CD4-positive, alpha-beta T cell treated with Interferon alpha-2 for 1 hour (primary cell): ENCODE measurements at regions not wholly inside any gene's neighbourhood (a gene's known extent, or its start where the extent isn't known, plus 50 kb on each side); places are given as distances from the start of the nearest gene placed in this dataset.
"Not testable (repeated sequence)": the region's sequence is repeated elsewhere in the genome, so short reads cannot be mapped to it uniquely, and the experiment has no call there.

Experiments
- DNase-seq, 2 donors: peaks; one replicate each; pipeline ENCODE4 v3.0.0-alpha.2; 2020 to 2022

DNA sequence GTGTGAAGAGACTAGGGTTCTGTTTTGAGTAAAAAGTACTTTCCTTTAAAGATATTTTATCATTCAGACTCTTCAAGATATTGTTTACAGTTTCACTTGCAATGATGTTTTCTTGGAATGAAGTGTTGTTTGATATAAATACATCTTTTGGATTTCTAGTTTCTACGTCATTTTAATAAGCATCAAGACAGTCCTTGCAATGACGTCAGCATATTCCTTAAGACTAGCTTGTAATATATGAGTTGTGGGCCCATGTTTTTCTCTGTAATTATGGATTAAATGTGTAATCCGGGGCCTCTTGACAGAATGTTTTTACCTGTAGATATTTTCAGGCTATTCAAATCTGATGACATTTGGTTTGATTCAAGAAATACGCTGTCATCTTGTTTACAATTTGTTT lies 66.1 kb downstream of the RBMX2 start:
- no peak for DNase-seq

- no peak for DNase-seq
Measured at GRCh38 chrX:130468395-130468923, 66.7 kb downstream of the RBMX2 start.

DNA sequence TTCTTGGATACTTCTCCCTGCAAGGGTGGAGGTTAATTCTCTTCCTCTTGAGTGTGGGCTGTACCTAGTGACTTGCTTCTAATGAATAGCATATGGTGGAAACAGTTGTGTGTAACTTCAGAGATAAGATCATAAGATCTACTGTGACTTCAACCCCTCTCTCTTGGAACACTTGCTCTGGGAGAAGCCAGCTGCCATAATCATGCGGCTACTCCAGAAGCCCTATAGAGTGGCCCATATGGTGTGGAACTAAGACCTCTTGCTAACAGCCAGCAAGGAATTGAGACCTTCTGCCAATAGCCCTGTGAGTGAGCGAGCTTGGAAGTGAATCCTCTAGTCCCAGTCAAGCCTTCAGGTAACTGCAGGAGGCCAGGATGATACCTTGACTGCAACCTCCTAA lies 81.1 kb downstream of the RBMX2 start:
- no peak for DNase-seq

GRCh38 chrX:130485870-130486269 lies 84.1 kb downstream of the RBMX2 start:
- no peak for DNase-seq

DNA sequence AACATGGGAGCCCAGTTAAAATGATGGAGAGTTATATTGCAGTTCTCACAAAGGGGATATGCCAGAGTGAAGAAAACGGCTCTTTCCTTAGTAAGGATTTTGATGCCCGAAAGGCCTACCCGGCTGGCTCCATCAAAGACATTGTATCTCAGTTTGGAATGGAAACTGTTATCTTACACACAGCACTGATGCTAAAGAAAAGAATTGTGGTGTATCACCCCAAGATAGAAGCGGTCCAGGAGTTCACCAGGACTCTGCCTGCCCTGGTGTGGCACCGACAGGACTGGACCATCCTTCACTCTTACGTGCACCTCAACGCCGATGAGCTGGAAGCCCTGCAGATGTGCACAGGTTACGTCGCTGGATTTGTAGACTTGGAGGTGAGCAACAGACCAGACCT lies 93.7 kb downstream of the RBMX2 start:
- not testable (repeated sequence) for DNase-seq

DNA sequence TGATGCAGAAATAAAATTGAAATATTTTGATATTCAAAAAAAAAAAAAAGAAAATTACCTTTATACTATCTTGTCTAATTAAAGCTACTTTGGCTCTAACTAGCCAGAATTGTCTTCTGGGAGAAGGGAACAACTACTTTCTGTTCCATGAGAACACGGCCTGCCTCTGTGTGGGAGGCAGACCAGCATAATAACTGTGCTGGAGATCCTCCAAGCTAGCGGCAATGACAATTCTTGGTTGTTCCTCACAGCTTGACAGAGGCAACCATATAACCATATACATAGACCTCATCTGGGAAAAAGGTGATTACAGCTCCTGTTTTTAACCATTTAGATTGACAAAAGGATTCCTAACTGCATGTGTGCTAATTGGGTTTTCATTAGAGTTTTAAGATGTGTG lies 95.7 kb downstream of the RBMX2 start:
- no peak for DNase-seq

DNA sequence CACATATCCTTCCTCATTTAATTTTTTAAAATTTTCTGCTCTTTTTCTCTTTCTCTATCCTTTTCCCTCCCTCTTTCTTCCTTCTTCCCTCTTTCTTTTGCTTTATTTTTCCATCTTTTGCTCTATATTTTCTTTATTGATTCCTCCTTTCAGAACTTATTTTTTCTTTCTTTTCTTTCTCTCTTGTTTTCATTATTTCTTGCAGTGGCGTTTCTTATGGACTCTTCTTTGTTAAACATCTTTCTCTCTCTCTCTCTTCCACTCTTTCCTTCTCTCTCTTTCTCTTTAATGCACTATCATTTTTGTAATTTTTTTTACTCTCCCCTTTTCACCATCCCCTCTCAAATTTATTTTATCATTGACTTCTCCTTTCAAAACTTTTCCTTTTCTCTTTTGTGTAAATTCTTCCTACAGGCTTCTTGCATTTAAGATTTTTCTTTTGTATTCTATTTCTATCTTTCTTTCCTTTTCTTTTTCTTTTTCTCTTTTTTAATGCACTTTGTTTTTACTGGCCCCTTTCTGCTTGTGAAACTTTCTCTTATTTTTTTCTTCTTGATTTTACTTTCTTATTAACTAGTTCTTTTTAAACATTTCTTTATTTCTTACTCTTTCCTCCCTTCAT lies 97.0 kb downstream of the RBMX2 start:
- no peak for DNase-seq

DNA sequence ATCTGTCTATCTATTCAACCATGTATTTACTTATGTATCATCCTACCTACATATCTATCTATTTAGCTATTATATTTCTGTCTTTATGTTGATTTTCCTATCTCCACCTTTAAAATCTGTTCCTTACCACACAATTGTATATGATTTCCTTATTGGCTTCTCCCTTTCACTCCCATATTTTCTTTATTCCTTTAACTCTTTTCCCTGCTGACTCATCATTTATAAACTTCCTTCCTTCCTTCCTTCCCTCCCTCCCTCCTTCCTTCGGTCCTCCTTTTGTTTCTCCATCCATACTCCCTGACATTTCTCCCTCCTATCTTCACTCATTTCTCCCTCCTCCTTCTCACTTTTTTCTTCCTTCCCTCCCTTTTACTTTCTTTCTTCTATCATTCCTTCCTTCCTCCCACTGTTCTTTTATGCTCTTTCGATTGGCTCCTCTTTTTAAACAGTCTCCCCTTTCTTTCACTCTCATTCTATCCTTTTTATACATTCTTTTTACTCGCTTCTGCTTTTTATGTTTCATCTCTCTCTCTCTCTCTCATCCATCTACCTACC lies 100.3 kb downstream of the RBMX2 start:
- no peak for DNase-seq

DNA sequence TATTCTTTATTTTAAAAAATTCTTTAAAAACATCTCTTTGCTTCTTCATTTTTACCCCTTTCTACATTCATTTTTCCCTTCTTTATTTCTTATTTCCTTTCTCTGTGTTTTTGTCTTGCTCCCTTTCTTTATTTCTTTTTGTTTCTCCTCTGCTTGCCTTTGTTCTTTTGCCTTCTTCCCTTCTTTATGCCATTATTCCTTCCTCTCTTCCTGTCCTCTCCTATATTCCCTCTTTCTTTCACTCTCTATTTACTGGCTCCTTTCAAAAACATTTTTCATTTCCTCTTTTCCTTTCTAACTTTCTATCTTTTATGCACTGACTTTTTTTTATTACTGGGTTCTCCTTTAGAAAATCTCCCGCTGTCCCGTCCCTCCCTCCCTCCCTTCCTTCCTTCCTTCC lies 102.2 kb downstream of the RBMX2 start:
- DNase-seq: no peak

DNA sequence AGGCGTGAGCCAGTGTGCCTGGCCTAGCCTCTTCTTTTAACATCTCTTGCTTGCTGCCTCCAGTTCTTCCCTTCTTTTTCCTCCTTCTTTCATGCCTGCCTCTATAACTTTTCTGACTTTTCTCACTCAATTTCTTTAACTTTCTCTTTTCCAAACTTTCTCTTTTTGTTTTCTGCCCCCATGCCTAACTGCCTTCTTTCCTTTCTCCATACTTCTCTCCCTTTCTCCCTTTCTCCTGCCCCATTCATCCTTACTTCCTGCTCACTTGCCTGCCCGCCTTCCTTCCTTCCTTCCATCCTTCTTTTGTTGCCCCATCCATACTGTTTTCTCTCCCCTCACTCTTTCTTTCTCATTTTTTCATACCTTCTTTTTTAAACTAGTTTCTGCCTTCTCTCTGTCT lies 105.2 kb downstream of the RBMX2 start:
- no peak for DNase-seq

DNA sequence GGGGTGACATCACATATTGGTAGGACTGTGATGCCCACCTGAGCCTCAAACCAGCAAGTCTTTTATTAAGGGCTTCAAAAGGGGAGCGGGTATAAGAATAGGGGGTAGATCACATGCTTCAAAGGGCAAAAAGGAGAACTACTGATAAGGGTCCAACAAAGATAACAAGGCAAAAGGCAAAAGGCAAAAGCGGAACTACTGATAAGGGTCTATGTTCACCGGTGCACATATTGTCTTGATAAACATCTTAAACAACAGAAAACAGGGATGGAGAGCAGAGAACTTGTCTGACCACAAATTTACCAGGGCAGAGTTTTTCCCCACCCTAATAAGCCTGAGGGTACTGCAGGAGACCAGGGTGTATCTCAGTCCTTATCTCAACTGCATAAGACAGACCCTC lies 110.7 kb downstream of the RBMX2 start:
- not testable (repeated sequence) for DNase-seq

DNA sequence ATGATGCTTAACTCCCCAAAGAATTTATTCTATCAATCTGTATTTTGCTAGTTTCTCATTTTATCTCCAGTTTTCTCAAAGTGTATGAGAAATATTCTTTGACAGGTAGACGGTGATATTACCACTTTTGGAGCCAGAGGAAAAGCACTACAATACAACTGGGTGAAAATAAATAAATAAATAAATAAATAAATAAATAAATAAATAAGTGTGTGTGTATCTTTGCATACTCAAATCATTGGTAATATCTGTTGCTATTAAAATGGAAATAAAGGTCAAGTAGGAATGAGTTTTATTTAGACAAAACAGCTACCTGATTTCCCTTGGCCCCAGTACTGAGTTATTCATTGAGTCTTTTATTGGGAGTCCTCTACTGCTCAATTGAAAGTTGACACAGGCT lies 114.3 kb downstream of the RBMX2 start:
- DNase-seq: no peak

DNA sequence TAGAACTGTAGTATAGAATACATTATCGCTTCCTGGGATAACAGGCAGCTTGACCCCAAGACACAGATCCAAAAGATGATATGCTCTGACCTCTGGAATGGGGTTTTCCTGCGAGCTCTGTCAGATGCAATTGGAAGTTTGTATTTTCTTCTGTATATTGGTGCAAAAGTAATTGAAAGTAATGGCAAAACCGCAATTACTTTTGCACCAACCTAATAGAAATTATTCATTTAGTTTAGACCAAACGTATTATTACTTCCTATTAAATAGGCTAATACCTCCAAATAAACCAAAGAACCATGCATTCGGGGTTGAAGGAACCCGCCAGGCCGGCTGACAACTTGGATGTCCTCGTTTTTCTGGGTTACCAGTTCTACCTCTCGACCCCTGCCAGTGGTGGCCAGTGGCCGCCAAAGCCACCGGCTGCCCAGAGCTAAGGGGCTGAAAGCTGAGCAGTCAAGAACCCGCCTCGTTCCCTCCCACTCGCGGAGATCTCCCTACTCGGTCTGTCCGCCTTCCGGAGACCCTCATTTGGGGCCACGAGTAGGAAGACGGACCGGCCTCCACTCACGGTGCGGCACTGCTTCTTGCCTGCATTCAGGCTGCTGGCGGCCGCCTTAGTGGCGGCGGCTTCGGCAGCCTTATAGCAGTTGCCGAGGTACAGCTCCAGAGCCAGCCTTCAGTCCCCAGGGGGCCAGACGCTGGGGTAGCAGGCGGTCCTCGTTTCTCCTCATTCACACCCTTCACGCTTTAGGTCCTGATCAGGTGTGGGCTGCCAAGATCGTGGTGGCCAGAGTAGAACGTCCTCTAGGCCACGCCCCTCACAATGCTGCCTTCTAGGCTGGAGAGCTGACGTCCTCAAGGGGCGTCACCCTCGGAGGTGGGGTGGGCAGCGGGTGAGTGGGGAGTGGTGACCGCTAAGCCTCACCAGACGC lies 121.9 kb downstream of the RBMX2 start:
- DNase-seq: no peak

- DNase-seq: no peak
Measured at GRCh38 chrX:130524476-130525194, 122.8 kb downstream of the RBMX2 start.

GRCh38 chrX:130529531-130529930 lies 127.7 kb downstream of the RBMX2 start:
- DNase-seq: no peak

DNA sequence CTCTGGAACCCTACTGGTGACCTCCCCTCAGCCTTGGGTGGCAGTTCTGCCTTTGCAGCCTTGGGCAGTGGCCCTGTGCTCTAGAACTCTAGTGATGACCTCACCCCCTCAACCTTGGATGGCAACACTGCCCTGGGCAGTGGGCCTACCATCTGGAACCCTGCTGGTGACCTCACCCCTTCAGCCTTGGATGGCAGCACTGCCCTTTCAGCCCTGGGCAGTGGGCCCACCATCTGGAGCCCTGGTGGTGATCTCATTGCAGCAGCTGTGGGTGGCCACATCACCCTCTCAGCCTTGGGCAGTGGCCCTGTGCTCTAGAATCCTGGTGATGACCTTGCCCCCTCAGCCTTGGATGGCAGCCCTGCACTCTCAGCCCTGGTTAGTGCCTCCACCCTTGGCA lies 129.3 kb downstream of the RBMX2 start:
- no peak for DNase-seq

DNA sequence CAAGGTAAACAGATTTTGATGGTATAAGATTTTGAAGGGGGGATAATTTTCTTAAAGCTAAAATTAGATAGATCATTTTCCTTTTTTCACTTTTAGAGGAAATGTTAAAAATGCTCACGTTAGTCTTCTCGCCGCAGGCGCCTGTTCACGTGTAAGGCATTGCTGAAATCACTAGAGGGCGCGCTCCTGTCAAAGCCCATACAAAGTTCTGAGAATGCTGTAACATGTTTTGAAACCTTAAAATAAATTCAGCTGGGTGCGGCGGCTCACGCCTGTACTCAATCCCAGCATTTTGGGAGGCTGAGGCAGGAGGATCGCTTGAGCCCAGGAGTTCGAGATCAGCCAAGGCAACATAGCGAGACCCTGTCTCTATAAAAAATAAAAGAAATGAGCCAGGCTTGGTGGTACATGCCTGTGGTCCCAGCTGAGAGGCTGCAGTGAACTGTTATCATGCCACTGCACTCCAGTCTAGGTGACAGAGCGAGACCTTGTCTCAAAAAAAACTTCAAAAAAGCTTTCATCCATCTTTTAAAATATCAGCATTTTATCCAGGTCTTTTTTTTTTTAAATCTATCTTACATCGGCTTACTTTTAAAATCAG lies 138.0 kb downstream of the RBMX2 start:
- peak; percentile 18 to 31 for DNase-seq

GRCh38 chrX:130543603-130544325 lies 142.0 kb downstream of the RBMX2 start:
- DNase-seq: no peak

GRCh38 chrX:130545796-130546195 lies 144.0 kb downstream of the RBMX2 start:
- DNase-seq: no peak

- not testable (repeated sequence) for DNase-seq
Measured at GRCh38 chrX:130549382-130549781, 147.6 kb downstream of the RBMX2 start.

DNA sequence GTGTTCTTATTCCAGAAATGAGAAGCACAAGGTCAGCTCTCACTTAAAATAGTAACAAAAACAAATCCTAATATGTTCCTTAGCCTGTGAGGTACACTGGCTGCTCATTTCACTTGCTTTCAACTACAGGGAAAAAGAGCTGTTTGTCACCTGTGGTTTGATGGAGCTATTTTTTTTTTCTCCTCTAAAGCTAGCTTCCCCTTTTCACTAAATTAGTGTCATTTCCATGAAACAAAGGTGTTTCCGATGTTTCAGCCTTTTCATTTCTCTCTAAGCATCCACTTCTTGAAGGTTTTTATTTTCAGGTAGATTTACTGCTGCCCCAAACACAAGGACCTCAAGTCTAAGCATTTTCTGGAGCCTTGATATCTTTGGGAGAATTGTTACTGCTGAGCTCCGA lies 148.6 kb downstream of the RBMX2 start:
- no peak for DNase-seq
